ENCODE measurements at regions not wholly inside any gene's neighbourhood (a gene's known extent, or its start where the extent isn't known, plus 50 kb on each side); places are given as distances from the start of the nearest gene placed in this dataset.

DNA sequence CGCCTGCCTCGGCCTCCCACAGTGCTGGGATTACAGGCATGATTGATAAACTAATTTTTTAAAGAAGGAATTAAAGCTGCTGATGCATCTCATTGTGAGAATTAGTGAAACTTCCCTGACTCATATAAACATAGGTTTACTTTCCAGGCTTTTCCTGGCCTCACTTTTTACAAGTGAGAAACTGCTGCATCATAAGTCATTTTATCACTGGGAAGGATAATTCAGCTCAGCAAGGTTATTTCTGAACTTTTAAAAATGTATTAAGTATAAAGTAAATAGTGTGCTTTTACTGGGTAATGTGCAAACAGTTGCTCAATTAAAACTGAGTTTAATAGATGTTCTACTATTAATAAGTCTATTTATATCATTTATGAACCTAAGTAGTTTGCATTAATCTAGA lies 1130.3 kb upstream of the CDH2 start:
- no peak for DNase-seq

DNA sequence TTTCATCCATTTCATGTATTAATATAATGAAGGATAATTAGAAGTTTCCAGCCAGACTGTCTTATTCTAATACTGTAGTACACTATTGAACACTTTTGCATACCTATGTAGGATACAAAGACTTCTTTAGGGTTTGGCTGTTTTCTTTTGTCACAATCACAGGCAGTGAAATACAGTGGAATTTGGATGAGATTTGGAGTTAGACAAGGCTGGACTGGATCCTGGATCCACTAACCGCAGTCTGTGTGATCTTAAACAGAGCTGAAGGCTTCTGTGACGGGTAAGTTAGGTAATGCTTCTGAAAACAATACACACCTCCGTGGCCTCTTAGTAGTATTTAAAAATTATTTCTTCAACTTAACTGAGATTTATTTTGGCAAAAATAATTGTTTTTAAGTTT lies 1128.6 kb upstream of the CDH2 start:
- no peak for DNase-seq

DNA sequence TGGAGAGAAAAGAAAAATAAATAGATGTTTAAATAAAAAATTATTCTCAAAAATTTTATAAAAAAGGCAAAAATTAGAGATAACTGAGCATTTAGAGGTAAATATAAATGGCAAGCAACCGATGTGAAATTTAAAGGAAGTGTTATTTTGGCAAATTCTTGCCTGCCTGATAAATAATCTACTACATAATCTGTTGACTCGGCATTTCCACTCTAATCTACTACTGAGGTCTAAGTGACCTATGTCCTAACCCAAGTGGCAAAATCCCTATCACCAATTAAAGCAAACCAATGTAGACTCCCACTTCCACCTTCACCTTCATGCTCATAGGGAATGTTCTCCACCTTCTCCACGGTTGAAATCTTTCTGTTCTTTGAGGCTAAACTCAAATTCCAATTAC lies 1124.1 kb upstream of the CDH2 start:
- no peak for DNase-seq

DNA sequence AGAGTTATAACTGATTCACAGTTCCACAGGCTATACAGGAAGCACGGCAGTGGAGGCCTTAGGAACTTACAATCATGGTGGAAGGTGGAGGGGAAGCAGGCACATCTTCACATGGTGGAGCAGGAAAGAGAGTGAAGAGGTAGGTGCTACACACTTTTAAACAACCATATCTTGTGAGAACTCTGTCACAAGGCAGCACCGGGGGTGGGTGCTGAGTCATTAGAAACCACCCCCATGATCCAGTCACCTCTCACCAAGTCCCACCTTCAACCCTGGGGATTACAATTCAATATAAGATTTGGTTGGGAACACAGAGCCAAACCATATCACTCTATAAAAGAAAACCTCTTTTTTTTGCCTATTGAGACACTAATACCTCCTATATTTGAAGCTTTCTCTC lies 1108.5 kb upstream of the CDH2 start:
- no peak for DNase-seq

DNA sequence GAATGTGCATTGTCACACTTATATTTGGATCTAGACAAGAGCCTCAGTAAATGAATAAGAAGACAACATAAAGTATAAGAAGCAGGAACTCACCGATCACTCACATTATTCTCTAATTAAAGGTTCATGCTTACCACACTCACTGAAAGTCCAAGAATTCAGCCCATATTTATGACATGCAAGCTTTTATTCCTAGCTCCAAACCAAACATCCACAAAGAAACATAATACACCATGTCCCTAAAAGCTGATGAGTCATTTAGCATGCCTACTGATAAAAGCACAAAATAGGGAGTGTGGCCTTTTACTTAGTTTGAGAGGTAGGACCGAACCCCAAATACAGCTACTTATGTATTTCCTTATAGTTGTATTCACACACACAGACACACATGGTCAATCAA lies 1094.6 kb upstream of the CDH2 start:
- no peak for DNase-seq

- DNase-seq: no peak
Observed at GRCh38 chr18:29259838-29260237, 1082.9 kb upstream of the CDH2 start.

DNA sequence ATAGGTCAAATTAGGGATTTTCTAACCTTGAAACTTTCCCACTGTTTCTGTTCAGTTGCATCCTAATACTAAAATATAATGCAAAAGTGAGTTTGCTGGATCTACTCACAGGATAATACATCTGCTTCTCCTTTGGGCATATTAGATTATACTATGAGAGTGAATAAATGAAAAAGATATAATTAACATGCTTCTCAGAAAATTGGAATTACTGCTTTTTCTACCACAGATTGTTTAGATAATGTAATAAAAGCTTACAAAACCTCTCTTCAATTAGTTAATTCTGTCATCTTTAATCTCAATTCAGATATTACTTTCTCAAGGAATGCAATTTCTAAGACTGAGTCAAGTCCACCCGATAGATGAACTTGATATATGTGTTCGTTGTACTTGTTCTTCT lies 1077.2 kb upstream of the CDH2 start:
- DNase-seq: no peak

GRCh38 chr18:29251681-29252080 lies 1074.8 kb upstream of the CDH2 start:
- DNase-seq: no peak

DNA sequence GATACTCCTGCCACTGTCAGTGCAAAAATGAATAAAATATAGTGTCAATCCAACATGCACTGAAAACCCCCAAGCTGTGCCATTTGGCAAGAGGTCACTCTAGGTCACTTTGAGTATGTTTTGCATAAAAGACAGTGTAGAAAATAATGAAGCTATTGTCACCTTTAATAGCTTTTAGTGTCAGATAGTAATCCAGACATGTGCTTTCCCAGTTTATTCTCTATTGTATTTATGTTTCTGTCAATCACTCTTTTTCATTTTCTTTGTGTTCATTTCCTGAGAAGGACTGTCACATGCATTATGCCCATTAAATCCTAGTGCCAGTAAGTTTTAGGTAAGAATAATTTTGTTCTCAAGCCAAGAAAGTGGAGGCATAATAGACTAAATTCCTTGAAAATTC lies 1073.9 kb upstream of the CDH2 start:
- no peak for DNase-seq

GRCh38 chr18:29250259-29250658 lies 1073.3 kb upstream of the CDH2 start:
- DNase-seq: no peak

DNA sequence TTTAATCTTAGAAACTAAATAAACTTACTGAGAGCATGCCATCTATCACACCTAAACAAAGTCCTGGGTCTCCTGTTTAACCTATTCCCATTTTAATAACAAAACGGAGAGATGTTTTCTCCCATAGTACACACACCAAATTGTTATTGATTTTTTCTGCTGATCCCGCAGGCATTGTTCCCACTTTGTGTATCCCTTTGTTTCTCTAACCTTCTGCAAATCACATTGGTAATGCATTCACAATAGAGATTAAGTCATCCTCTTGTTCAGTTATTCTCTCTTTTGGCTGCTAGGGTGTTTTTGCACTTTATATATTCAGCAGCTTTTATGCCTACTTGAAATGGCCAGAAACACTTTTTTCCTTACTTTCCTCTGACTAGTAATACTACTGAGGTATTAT lies 1071.9 kb upstream of the CDH2 start:
- DNase-seq: no peak

DNA sequence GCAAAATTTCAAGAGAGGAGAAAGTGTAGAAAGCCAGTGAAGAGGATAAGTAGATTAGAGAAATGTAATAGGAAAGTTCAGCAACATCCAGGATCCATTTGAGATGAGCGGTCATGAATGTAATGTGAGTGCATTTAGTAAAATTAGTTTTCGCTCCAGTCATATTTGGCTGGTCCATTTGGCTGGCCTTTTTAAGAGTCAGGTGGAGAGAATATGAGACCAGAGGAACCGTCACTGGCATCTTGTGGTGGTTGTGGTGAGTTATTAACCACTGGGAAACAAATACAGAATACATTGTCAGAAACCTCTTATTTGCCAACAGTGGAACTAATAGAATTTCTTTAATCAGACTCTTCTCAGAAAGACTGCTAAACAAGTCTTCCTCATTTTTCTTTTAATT lies 1064.3 kb upstream of the CDH2 start:
- no peak for DNase-seq

- DNase-seq: no peak
Observed at GRCh38 chr18:29234751-29235150, 1057.8 kb upstream of the CDH2 start.

DNA sequence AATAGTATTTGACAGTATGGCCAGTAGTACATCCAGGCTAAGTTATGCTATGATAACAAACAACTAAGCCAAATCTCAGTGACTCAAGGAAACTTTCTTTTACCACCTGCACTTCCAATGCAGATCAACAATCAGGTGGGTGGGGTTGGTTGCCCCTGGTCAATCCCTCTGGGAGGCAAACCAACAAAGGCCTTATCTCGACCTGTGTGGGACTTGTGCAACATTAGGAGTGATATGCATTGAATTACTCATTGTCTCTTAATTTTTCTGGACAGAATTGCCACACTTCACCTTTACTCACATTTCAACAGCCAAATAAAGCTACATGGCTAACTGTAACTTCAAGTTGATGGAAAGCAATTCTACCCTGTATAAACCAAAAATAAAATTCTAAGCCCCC lies 1049.3 kb upstream of the CDH2 start:
- no peak for DNase-seq

DNA sequence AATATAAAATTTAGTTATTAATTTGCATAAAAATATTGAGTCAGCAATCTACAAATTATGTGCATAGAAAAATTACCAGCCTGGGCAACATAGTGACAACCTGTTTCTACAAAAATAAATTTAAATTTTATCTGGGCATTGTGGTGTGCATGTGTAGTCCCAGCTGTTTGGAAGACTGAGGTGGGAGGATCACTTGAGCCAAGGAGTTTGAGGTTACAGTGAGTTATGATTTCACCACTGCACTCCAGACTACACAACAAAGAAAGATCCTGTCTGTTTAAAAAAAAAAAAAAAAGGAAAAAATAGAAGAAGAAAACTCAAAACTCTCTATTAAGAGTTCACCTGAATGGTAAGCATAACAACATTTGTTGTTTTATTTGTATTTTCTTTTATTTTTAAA lies 1048.4 kb upstream of the CDH2 start:
- DNase-seq: no peak

- DNase-seq: no peak
Observed at GRCh38 chr18:29218091-29218490, 1041.2 kb upstream of the CDH2 start.

- no peak for DNase-seq
Observed at GRCh38 chr18:29217124-29217915, 1040.4 kb upstream of the CDH2 start.

DNA sequence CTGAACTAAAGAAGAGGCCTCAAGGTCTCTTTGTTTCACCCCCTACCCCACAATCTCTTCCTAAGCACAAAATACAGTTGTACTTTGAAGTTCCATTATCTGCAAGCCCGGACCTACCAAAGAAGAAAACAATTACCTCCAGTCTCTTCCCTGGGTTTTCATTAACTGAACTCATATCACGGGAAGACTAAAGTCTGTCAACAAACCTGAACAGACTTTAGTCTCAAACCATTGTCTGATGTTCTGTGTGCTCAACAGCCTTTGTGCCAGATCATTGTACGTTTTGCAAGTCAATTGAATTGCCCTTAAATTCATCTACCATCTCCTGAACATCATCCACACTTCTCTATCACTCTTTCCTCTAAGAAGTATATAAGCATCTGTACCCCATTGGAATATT lies 1021.9 kb upstream of the CDH2 start:
- DNase-seq: no peak

- DNase-seq: no peak
Observed at GRCh38 chr18:29196307-29196706, 1019.4 kb upstream of the CDH2 start.

GRCh38 chr18:29191263-29191662 lies 1014.3 kb upstream of the CDH2 start:
- DNase-seq: no peak

DNA sequence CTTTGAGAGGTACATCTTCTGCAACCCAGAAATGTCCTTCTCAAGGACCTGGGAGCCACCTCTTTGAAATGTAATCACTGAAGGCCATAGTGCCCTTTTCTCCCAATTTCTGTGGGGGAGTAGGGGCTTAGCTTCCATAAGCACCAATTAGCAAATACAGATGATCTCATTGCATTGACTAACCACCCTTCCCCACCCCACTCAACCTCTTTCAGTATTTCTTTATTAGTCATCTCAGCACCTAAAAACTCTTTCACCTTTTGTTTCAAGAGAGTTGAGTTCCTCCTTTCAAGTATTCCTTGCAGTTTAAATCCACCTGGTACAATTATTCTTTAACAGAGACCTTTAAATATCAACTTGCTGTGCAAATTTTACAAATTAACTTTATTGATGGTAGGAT lies 1011.8 kb upstream of the CDH2 start:
- no peak for DNase-seq

DNA sequence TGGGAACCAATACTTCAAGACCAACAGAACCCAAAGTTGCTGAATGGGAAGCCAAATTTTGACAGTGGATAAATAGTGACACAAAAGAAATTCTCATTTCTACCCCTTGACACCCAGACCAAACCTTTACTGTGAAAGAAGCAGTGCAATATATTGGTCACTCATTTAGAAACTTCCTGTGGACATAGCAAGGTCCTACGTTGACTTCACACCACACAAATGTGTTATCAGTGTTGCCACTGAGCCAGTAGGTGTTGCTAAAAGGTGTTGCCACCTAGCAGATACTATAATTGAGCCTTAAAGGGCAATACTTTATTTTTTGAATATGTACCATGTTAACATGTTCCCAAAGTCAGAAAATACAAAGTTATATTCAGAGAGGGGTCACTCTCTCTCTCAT lies 1008.9 kb upstream of the CDH2 start:
- no peak for DNase-seq

DNA sequence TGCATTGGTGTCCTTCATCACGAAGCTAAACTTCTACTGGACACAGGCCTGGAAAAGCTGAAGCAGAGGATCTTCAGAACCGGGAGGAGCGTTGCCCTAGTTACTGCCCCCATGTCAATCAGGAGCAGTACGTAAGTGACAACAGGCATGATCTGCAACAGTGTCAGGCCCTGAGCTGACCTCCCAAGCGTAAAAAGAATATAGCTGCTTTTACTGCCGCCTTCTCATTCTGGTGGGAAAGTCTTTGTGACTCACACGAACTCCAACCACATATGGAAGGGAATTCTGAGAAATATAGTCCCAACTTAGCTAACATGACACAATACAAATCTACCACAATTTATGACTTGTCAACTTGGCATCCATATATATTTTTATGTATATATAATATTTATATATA lies 1007.7 kb upstream of the CDH2 start:
- DNase-seq: no peak

- DNase-seq: no peak
Observed at GRCh38 chr18:29181151-29181901, 1004.4 kb upstream of the CDH2 start.

DNA sequence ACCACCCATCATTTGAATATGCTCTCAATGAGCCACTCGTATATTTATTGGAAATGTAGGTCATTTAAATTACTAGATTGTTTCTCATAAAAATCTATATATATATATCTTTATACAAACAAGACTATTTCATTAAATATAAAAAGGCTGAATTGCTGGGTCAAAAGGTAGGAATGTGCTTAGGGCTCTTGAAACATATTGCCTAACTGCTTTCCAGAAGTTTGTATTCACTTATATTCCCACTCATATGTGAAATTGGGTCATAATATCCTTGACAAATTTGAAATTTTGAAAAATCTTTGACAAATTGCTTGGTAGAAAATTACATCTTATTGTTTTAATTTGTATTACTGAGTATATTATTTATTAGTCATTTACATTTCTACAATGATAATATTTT lies 999.8 kb upstream of the CDH2 start:
- no peak for DNase-seq

Data from KG1 (cell line).